ENCODE measurements at regions not wholly inside any gene's neighbourhood (a gene's known extent, or its start where the extent isn't known, plus 50 kb on each side); places are given as distances from the start of the nearest gene placed in this dataset.

- TF ChIP-seq CTCF (conservative IDR thresholded peaks at IDR 0.05 in 1 of 2, IDR thresholded peaks at IDR 0.05 in 1 of 2; ENCODE audit: extremely low read depth in 1 of 2, insufficient read depth in 1 of 2, low read depth in 1 of 2, low read length in 2 of 2) (no peak), EZH2 (IDR thresholded peaks at IDR 0.05; ENCODE audit: borderline replicate concordance, low read length) (no peak)
Measured at GRCh38 chr5:158619083-158619788, 480.5 kb downstream of the EBF1 start.
